Glomerular visceral epithelial cell (primary cell): ENCODE measurements at regions not wholly inside any gene's neighbourhood (a gene's known extent, or its start where the extent isn't known, plus 50 kb on each side); places are given as distances from the start of the nearest gene placed in this dataset.

Source experiments
- DNase-seq: peaks from one replicate; pipeline ENCODE4 v3.0.0-alpha.2; 2016; ENCODE audit errors: extremely low spot score

- DNase-seq, result no peak
Measured at GRCh38 chr6:139485742-139486475, 111.5 kb upstream of the CITED2 start.

GRCh38 chr6:139485185-139485584 lies 110.7 kb upstream of the CITED2 start:
- DNase-seq, result no peak

- no peak for DNase-seq
Measured at GRCh38 chr6:139483079-139483478, 108.6 kb upstream of the CITED2 start.

GRCh38 chr6:139482287-139482686 lies 107.8 kb upstream of the CITED2 start:
- no peak for DNase-seq

- DNase-seq, result no peak
Measured at GRCh38 chr6:139480356-139481165, 106.1 kb upstream of the CITED2 start.

GRCh38 chr6:139479433-139480222 lies 105.2 kb upstream of the CITED2 start:
- DNase-seq, result no peak

GRCh38 chr6:139475646-139476045 lies 101.2 kb upstream of the CITED2 start:
- DNase-seq, result no peak

GRCh38 chr6:139475241-139475640 lies 100.8 kb upstream of the CITED2 start:
- DNase-seq, result no peak

GRCh38 chr6:139474145-139475108 lies 100.0 kb upstream of the CITED2 start:
- peak; percentile 18 for DNase-seq

GRCh38 chr6:139473731-139474130 lies 99.3 kb upstream of the CITED2 start:
- no peak for DNase-seq

GRCh38 chr6:139473231-139473701 lies 98.8 kb upstream of the CITED2 start:
- peak; percentile 16 for DNase-seq

GRCh38 chr6:139472351-139473015 lies 98.0 kb upstream of the CITED2 start:
- DNase-seq, result no peak

GRCh38 chr6:139470997-139471396 lies 96.5 kb upstream of the CITED2 start:
- DNase-seq, result no peak

- DNase-seq, result no peak
Measured at GRCh38 chr6:139468178-139468819, 93.9 kb upstream of the CITED2 start.

- DNase-seq, result no peak
Measured at GRCh38 chr6:139457476-139457875, 83.0 kb upstream of the CITED2 start.

GRCh38 chr6:139452148-139452876 lies 77.9 kb upstream of the CITED2 start:
- no peak for DNase-seq

GRCh38 chr6:139449611-139450000 lies 75.2 kb upstream of the CITED2 start:
- DNase-seq, result no peak

GRCh38 chr6:139448998-139449610 lies 74.7 kb upstream of the CITED2 start:
- DNase-seq, result no peak
